T-helper 9 cell (primary cell): ENCODE measurements at regions not wholly inside any gene's neighbourhood (a gene's known extent, or its start where the extent isn't known, plus 50 kb on each side); places are given as distances from the start of the nearest gene placed in this dataset.
"Not testable (repeated sequence)": the region's sequence is repeated elsewhere in the genome, so short reads cannot be mapped to it uniquely, and the experiment has no call there.

Source experiments
- DNase-seq: peaks from one replicate; pipeline ENCODE4 v3.0.0-alpha.2; 2020

DNA sequence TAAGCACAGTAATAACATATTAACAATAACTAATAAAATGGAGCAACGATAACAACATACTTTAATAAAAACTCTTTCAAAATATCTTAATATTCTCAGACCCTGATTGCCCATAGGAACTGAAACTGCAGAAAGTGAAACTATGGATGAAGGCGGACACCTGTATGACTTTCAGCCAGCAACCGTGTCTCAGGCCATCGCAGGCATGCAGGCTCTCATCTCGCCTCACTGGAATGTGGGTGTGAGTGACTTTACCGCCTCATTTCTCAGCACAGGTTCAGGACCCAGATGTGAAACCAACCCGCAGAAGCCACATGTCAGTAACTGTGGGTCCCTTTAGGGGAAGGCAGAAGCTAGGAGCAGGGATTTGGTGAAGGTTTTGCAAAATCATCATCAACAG, 539.1 kb downstream of the FAM181B start:
- DNase-seq = no peak

- DNase-seq = no peak
Measured at GRCh38 chr11:82191695-82192094, 542.0 kb downstream of the FAM181B start.

- no peak for DNase-seq
Measured at GRCh38 chr11:82185925-82186324, 547.7 kb downstream of the FAM181B start.

DNA sequence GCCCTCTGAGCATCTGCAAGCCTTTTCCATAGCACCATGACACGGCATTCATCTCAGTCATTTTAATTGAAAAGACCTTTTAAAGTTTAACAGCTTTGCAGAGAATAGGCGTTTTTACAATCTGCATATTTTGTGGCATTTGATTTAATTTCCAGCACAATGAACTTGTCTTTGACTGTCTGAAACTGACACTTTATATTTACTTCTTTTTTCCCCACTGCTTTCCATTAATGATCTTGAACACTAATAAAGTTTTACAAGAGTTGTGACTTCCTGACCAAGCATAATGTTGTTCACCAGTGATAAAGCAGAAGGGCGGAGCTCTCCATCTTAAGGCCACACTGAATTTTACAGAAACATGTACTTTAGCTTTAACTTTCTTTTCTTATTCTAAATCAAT, 548.7 kb downstream of the FAM181B start:
- no peak for DNase-seq

- DNase-seq = no peak
Measured at GRCh38 chr11:82183346-82183745, 550.3 kb downstream of the FAM181B start.

DNA sequence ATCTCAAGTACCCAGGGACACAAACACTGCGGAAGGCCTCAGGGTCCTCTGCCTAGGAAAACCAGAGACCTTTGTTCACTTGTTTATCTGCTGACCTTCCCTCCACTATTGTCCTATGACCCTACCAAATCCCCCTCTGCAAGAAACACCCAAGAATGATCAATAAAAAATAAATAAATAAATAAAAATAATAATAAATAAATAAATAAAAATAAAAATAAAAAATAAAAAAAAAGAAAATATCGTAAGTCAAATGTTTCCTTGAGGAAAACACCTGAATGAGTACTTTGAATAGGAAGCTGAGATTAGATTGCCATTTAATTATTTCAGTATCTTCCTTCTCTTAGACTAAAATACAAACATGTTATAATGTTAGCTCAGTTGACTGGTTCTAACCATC, 551.0 kb downstream of the FAM181B start:
- DNase-seq = not testable (repeated sequence)

DNA sequence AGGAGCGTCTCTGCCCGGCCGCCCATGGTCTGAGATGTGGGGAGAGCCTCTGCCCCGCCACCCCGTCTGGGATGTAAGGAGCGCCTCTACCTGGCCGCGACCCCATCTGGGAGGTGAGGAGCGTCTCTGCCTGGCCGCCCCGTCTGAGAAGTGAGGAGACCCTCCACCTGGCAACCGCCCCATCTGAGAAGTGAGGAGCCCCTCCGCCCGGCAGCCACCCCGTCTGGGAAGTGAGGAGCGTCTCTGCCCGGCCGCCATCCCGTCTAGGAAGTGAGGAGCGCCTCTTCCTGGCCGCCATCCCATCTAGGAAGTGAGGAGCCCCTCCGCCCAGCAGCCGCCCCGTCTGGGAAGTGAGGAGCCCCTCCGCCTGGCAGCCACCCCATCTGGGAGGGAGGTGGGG, 551.9 kb downstream of the FAM181B start:
- DNase-seq = not testable (repeated sequence)

DNA sequence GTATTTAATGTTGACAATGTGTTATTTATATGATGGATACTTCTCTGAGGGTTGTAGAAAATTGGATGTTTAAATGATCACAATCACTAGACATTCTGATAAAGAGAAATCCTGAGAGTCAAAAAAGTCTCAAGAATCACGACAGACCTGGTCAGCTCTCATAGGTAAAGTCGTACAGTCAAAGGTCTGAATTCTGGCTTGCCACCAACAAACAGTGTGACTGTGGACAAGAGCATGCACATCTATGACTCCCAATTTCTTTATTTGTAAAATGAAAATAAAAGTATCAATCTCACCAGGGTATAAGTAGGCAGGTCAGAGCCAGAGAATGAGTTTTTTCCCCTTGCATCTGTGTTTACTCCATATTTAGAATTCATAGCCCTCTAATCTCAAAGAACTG, 556.7 kb downstream of the FAM181B start:
- DNase-seq = no peak

DNA sequence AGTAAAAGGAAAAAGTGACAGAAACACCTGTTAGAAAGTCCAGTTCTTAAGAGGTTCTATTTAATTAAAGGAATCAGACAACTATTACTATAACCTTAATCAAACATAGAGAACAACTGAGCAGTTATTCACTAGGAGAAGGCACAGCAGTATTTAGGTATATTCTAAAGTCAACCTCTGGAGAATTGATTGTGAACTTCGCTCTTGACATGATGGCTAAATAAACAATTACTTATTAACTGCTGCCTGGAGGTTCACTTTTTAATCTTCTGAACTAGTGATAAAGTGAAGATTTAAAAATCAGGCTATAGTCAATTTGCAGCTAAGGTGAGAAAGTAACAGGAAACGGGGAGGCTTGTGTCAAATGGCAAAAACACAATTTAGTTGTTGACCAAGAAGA, 557.3 kb downstream of the FAM181B start:
- DNase-seq = no peak

DNA sequence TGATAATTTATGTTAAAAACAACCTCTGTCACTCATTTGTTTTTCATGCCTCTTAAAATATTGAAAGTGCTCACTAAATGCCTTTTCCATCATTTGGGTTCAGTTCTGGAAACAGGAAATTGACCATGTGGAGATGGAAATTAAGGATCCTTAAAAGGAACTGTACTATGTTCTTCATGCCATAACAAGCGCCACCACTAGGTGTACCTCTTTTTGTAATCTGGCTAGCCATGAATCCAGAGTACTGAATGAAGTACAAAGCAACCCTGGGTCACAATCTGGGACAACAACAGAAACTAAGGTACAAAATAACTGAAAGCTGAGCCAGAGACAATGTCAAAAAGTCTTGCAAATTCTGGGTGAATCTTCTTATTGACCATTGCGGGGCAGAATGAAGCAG, 559.1 kb downstream of the FAM181B start:
- DNase-seq = no peak

DNA sequence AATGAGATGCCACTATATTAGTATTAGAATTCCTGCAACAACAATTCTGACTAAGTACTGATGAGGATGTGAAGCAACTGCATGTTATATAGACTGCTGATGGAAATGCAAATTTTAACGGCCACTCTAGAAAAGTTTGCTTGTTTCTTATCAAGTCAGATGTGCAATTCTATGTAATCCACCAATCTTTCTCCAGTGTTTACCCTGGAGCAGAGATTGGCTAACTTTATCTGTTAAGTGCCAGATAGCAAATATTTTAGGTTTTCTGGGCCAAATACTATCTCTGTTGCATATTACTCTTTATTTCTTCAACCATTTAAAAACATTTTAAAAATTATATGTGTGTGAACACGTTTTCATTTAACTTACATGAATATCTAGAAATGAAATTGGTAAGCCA, 586.9 kb downstream of the FAM181B start:
- DNase-seq = no peak

DNA sequence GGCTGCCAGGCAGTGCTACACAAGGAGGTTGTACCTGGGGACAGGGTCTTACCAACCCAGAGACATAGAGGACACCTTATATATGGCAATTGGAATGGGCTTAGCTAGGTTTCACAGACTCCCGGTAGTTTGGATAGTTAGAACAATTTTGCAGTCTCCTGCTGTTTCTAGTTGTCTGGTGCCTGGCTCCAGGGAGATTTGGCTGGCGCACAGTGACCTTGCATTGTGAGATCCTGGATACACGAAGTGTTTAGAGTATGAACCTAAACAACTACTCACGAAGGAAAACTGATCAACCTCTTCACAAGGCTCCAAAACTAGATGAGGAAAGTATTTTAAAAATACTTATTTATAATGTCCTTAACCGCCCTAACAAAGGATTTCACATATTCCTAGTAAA, 614.7 kb downstream of the FAM181B start:
- DNase-seq = no peak

- no peak for DNase-seq
Measured at GRCh38 chr11:82117362-82117761, 616.3 kb downstream of the FAM181B start.

- DNase-seq = no peak
Measured at GRCh38 chr11:82105331-82105998, 628.2 kb downstream of the FAM181B start.

DNA sequence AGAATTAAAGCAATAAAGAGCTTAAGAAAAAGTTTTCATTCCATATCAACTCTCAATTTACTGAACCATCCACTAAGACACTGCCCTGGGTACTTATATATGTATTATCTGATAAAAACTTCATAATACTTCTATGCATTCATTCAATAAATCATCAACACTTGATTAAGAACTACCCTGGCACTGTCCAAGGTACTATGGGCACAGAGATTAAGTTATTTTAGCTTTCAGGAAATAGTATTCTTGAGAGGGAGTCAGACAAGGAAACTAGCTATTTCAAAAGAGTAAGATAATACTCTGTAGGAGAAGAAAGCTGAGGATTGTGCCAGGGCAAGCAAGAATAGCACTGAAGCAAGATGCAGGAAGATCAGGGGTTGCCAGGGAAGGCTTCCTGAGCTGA, 640.8 kb downstream of the FAM181B start:
- DNase-seq = no peak

DNA sequence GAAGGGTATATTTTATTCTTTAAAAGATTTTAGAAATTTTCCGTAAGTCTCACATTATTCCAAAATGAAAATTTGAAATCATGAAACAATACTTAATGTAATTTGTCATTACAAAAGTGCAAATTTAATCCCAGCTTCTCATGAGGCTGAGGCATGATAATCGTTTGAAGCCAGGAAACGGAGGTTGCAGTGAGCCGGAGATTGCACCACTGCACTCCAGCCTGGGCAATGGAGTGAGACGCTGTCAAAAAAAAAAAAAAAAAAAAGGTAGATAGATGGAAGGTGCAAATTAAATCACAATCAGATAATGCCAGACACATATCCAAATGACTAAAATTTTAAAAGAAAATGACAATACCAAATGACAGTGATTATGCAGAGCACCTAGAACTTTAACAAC, 644.2 kb downstream of the FAM181B start:
- no peak for DNase-seq

DNA sequence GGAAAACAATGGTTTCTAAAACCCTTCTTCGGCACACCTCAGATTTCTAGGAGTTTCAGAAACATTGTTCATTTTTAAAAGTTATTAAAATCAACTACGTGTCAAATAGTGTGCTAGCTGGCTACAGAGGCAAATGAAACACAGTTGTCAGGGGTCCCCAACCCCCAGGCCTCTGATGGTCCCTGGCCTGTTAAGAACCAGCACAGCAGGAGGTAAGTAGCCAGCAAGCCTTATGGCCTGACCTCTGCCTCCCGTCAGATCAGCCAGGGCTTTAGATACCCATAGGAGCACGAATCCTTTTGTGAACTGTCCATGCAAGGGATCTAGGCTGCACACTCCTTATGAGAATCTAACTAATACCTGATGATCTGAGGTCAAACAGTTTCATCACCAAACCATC, 648.2 kb downstream of the FAM181B start:
- no peak for DNase-seq

DNA sequence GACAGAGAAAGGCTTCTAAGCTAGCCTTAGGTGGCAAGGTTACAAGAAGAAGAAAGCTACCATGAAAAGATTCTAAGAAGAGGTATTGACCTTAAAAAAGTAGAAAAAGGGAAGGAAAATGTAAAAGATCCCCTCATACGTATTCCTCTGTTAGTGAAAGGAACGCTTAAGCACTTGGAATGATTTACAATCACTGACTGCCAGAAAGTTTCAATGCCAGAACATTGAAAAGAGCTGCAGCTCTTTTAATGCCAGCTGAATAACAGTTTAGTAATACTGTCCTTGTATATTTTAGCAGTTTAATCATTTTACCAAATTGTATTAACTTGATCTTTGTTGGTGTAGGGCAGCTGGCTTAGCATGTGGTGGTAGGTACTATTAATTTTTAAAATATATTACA, 650.7 kb downstream of the FAM181B start:
- DNase-seq = no peak

GRCh38 chr11:82080160-82080559, 653.5 kb downstream of the FAM181B start:
- DNase-seq = no peak

- DNase-seq = no peak
Measured at GRCh38 chr11:82076126-82076525, 657.5 kb downstream of the FAM181B start.

DNA sequence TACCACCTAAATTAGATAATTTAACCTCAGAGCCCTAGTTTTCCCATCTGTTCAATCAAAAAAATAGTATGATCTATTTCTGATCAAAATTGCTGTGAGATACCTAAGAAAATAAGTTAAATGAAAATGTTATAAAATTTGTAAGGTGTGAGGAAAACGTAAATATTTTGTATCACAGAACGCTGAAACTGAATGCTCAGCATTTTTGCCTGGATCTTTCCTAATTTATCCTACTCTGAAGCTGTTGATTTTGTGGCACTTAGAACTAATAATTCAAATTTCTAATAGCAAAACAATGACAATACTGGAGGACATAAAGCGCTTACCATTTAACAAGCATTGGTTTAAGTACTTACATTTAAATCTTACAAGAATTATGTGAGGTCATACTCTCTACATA, 674.2 kb downstream of the FAM181B start:
- no peak for DNase-seq

GRCh38 chr11:82056450-82056849, 677.2 kb downstream of the FAM181B start:
- DNase-seq = no peak

DNA sequence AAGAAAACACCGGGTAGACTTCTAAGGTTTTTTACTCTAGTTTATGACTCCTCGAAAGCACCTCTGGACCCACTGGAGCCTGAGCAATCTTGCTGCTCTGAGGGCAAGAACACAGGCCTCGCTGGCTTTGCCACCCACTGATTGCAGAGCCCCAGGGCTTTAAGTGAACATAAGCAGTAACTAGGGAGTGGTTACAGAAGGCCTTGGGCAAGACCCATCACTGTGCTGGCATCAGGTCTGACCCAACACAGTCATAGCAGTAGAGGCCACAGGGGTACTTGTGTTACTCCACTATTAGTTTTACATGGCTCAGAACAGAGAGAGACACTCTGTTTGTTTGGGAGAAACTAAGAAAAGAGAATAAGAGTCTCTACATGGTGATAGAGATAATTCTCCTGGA, 684.5 kb downstream of the FAM181B start:
- no peak for DNase-seq

DNA sequence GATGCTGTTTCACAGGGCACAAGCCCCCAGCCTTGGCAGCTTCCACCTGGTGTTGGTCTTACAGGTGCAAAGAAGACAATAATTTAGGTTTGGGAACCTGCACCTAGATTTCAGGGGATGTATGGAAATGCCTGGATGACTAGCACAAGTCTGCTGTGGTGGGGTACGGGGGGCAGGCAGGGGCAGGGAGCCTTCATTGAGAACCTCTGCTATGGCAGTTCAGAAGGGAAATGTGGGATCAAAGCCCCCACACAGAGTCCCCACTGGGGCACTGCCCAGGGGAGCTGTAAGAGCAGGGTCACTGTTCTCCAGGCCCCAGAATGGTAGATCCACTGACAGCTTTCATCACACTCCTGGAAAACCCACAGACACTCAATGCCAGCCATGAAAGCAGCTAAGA, 686.5 kb downstream of the FAM181B start:
- no peak for DNase-seq

DNA sequence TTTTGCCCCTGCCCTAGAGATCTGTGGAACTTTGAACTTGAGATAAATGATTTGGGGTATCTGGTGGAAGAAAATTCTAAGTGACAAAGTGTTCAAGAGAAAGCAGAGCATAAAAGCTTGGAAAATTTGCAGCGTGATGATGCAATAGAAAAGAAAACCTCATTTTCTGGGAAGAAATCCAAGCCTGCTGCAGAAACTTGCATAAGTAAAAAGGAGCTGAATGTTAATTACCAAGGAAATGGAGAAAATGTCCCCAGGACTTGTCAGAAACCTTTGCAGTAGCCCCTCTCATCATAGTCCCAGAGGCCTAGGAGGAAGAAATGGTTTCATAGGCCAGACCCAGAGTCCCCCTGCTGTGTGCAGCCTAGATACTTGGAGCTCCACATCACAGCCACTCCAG, 686.9 kb downstream of the FAM181B start:
- DNase-seq = no peak
